ENCODE measurements at regions not wholly inside any gene's neighbourhood (a gene's known extent, or its start where the extent isn't known, plus 50 kb on each side); places are given as distances from the start of the nearest gene placed in this dataset.

DNA sequence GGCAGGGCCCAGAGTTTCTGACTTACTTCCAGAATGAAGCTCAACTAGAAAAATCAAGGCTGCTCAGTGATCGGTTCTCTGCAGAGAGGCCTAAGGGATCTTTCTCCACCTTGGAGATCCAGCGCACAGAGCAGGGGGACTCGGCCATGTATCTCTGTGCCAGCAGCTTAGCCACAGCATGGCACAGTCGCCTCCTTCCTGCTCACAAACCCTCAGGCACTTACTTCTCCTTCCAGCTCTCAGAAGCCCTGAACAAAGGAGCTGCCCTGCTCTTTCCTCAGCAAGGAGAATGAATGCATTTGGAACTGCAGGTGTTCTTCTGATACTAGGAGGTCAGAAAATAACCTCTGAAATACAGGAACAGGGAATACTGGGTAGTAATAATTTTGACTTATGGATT is 219.7 kb upstream of the PRSS1 start:
- TF ChIP-seq, protein P1, sequence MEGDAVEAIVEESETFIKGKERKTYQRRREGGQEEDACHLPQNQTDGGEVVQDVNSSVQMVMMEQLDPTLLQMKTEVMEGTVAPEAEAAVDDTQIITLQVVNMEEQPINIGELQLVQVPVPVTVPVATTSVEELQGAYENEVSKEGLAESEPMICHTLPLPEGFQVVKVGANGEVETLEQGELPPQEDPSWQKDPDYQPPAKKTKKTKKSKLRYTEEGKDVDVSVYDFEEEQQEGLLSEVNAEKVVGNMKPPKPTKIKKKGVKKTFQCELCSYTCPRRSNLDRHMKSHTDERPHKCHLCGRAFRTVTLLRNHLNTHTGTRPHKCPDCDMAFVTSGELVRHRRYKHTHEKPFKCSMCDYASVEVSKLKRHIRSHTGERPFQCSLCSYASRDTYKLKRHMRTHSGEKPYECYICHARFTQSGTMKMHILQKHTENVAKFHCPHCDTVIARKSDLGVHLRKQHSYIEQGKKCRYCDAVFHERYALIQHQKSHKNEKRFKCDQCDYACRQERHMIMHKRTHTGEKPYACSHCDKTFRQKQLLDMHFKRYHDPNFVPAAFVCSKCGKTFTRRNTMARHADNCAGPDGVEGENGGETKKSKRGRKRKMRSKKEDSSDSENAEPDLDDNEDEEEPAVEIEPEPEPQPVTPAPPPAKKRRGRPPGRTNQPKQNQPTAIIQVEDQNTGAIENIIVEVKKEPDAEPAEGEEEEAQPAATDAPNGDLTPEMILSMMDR (IDR thresholded peaks at IDR 0.05) = no peak
- no peak for TF ChIP-seq POLR2A (IDR thresholded peaks at IDR 0.05)

All from testis (tissue), 2 donors.